AG04449 (cell line): ENCODE measurements at regions not wholly inside any gene's neighbourhood (a gene's known extent, or its start where the extent isn't known, plus 50 kb on each side); places are given as distances from the start of the nearest gene placed in this dataset.

Source experiments
- CTCF ChIA-PET: fragments of 350-600 bp; formaldehyde crosslinking; extraction: SDS; loops from one replicate; lab custom pipeline; 2021; ENCODE audit warnings: antibody characterized with exemption; lab: Yijun Ruan, JAX
- POLR2A ChIA-PET: fragments of 400-600, 350-600 bp; formaldehyde crosslinking; extraction: SDS; loops from one replicate; lab custom pipeline; 2020; ENCODE audit warnings: antibody characterized with exemption, inconsistent platforms; lab: Yijun Ruan, JAX
- DNase-seq: peaks from one replicate; pipeline ENCODE4 v3.0.0-alpha.2; 2010; ENCODE audit warnings: low read depth, low spot score
- H3K4me3 ChIP-seq: 2 replicates; pipeline ENCODE4 v1.5.1; 2011; ENCODE audit warnings: low read depth, mild to moderate bottlenecking, control low read depth, low read length
- CTCF ChIP-seq: IDR thresholded peaks from one replicate; pipeline ENCODE4 v1.5.1; 2011; ENCODE audit warnings: mild to moderate bottlenecking, moderate library complexity, low read length, control low read depth, inconsistent platforms; ENCODE audit not compliant: insufficient read depth; ENCODE audit errors: missing control alignments

- no peak for DNase-seq
- ChIA-PET CTCF (no interaction called here), POLR2A (no interaction called here)
- TF ChIP-seq CTCF: no peak
- H3K4me3 ChIP-seq: no peak overlapping the region
Observed at GRCh38 chrX:98568795-98569194, 1685.1 kb downstream of the RPA4 start.

- ChIA-PET CTCF (no interaction called here), POLR2A (no interaction called here)
- no peak for DNase-seq
- TF ChIP-seq CTCF: no peak
- no peak overlapping the region for H3K4me3 ChIP-seq
Observed at GRCh38 chrX:98605941-98606340, 1722.2 kb downstream of the RPA4 start.

GRCh38 chrX:98607739-98608138, 1724.0 kb downstream of the RPA4 start:
- ChIA-PET POLR2A (no interaction called here), CTCF (no interaction called here)
- H3K4me3 ChIP-seq: no peak overlapping the region
- no peak for DNase-seq
- no peak for TF ChIP-seq CTCF

GRCh38 chrX:98627645-98628044, 1743.9 kb downstream of the RPA4 start:
- no peak for TF ChIP-seq CTCF
- no peak overlapping the region for H3K4me3 ChIP-seq
- no peak for DNase-seq
- POLR2A ChIA-PET: no interaction called here
- CTCF ChIA-PET: no interaction called here

GRCh38 chrX:98637451-98637850, 1753.7 kb downstream of the RPA4 start:
- DNase-seq: no peak
- POLR2A ChIA-PET: no interaction called here

GRCh38 chrX:98646351-98646750, 1762.6 kb downstream of the RPA4 start:
- POLR2A ChIA-PET: no interaction called here
- no peak for TF ChIP-seq CTCF
- no peak for DNase-seq
- CTCF ChIA-PET: no interaction called here
- H3K4me3 ChIP-seq: no peak overlapping the region

More at GRCh38 chrX:98637451-98637850, 1753.7 kb downstream of the RPA4 start:
- TF ChIP-seq CTCF: no peak
- CTCF ChIA-PET: no interaction called here
- no peak overlapping the region for H3K4me3 ChIP-seq
